H1 (cell line): ENCODE measurements at regions not wholly inside any gene's neighbourhood (a gene's known extent, or its start where the extent isn't known, plus 50 kb on each side); places are given as distances from the start of the nearest gene placed in this dataset.

Experiments
- CTCF ChIP-seq, 3 experiments: IDR thresholded peaks; 1 replicate in 2 of 3; 2 replicates in 1 of 3; pipeline versions ENCODE4 v1.5.1 to v1.6.1; 2011; ENCODE audit warnings: low read length in 3 of 3, mild to moderate bottlenecking in 3 of 3, inconsistent platforms in 2 of 3, low read depth in 1 of 3, moderate library complexity in 1 of 3; ENCODE audit not compliant: insufficient read depth in 1 of 3; ENCODE audit errors: control extremely low read depth in 1 of 3
- GABPA ChIP-seq: IDR thresholded peaks from 2 replicates; pipeline ENCODE4 v1.6.1; 2011; ENCODE audit warnings: mild to moderate bottlenecking, low read length, moderate library complexity, borderline replicate concordance; ENCODE audit not compliant: insufficient read depth
- HDAC6 ChIP-seq: IDR thresholded peaks from one replicate; pipeline ENCODE4 v1.7.1; 2012; ENCODE audit warnings: low read depth, mild to moderate bottlenecking, inconsistent platforms, low read length, moderate library complexity
- SIN3A ChIP-seq, 2 experiments: IDR thresholded peaks in 1 of 2; conservative IDR thresholded peaks in 1 of 2; 2 replicates each; pipeline ENCODE4 v1.6.1; 2011 to 2012; ENCODE audit warnings: low read length in 2 of 2, improper control_type of control experiment in 1 of 2, low read depth in 1 of 2, mild to moderate bottlenecking in 1 of 2

GRCh38 chr7:25391961-25392587 is 163.8 kb upstream of the NPVF start (continued):
- no peak for TF ChIP-seq CTCF (IDR thresholded peaks at IDR 0.05; ENCODE audit: control extremely low read depth in 1 of 3, insufficient read depth in 1 of 3, low read depth in 1 of 3, low read length in 3 of 3)
- TF ChIP-seq HDAC6, result no peak
- TF ChIP-seq SIN3A (conservative IDR thresholded peaks at IDR 0.05 in 1 of 2, IDR thresholded peaks at IDR 0.05 in 1 of 2; ENCODE audit: low read depth in 1 of 2, low read length in 2 of 2), result no peak
- TF ChIP-seq GABPA, result no peak
- TF ChIP-seq, all 59 proteins: peak for 0
